ENCODE measurements at regions not wholly inside any gene's neighbourhood (a gene's known extent, or its start where the extent isn't known, plus 50 kb on each side); places are given as distances from the start of the nearest gene placed in this dataset.

DNA sequence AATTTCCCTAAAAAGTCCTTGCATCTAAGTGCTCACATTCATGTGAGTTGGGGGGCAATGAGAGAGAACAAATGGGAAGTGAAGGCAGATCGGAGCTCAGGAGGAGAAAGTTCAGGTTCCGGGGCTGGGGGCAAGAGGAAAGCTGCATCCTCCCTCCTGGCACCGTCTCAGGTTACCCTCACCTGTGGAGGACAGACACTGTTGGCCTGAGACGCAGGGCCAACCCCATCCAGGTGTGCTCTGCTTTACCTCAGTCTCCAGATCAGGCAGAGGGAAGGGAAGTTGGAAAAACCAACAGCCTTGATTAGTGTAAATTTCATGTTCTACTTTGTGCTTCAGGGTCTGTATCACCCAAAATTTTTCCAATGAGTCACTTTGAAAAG is 146.9 kb downstream of the TRIM29 start:
- TF ChIP-seq, protein P1, sequence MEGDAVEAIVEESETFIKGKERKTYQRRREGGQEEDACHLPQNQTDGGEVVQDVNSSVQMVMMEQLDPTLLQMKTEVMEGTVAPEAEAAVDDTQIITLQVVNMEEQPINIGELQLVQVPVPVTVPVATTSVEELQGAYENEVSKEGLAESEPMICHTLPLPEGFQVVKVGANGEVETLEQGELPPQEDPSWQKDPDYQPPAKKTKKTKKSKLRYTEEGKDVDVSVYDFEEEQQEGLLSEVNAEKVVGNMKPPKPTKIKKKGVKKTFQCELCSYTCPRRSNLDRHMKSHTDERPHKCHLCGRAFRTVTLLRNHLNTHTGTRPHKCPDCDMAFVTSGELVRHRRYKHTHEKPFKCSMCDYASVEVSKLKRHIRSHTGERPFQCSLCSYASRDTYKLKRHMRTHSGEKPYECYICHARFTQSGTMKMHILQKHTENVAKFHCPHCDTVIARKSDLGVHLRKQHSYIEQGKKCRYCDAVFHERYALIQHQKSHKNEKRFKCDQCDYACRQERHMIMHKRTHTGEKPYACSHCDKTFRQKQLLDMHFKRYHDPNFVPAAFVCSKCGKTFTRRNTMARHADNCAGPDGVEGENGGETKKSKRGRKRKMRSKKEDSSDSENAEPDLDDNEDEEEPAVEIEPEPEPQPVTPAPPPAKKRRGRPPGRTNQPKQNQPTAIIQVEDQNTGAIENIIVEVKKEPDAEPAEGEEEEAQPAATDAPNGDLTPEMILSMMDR (conservative IDR thresholded peaks at IDR 0.05) = no peak
- no peak for TF ChIP-seq EZH2 (IDR thresholded peaks at IDR 0.05; ENCODE audit: low read depth)
